ENCODE measurements at regions not wholly inside any gene's neighbourhood (a gene's known extent, or its start where the extent isn't known, plus 50 kb on each side); places are given as distances from the start of the nearest gene placed in this dataset.

GRCh38 chr1:22231068-22231593 is 88.2 kb upstream of the WNT4 start:
- no peak for TF ChIP-seq POLR2A (IDR thresholded peaks at IDR 0.05)
- TF ChIP-seq CTCF (IDR thresholded peaks at IDR 0.05) = no peak
- TF ChIP-seq EP300 (IDR thresholded peaks at IDR 0.05) = no peak

Data from gastroesophageal sphincter (tissue), 3 donors.